ENCODE measurements at regions not wholly inside any gene's neighbourhood (a gene's known extent, or its start where the extent isn't known, plus 50 kb on each side); places are given as distances from the start of the nearest gene placed in this dataset.

- TF ChIP-seq CTCF (IDR thresholded peaks at IDR 0.05; ENCODE audit: poor library complexity, severe bottlenecking) (no peak), EP300 (conservative IDR thresholded peaks at IDR 0.05; ENCODE audit: poor library complexity, severe bottlenecking) (no peak), RAD21 (conservative IDR thresholded peaks at IDR 0.05) (no peak), POLR2AphosphoS5 (IDR thresholded peaks at IDR 0.05) (no peak)
These were observed 255.6 kb upstream of the DPYD start for GRCh38 chr1:98176414-98176813.
